GM23338 (cell line): ENCODE measurements at regions not wholly inside any gene's neighbourhood (a gene's known extent, or its start where the extent isn't known, plus 50 kb on each side); places are given as distances from the start of the nearest gene placed in this dataset.

ENCODE experiments used
- ATAC-seq: fragments of 200-7000 bp; cut with Tn5 transposase; 3 replicates; pipeline ENCODE4 v1.9.1; 2020
- DNase-seq: peaks from one replicate; pipeline ENCODE4 v3.0.0-alpha.2; 2015; ENCODE audit warnings: low spot score
- H2AFZ ChIP-seq: fragments of 200-600 bp; sonication (generic); 2 replicates; pipeline ENCODE4 v1.8.0; 2016; ENCODE audit warnings: antibody characterized with exemption, mild to moderate bottlenecking, moderate library complexity
- H3F3A ChIP-seq: fragments of 200-600 bp; sonication (generic); replicated peaks from 2 replicates; pipeline ENCODE4 v1.8.0; 2017; ENCODE audit warnings: antibody characterized with exemption, mixed run types, low read depth
- H3K27ac ChIP-seq: fragments of 200-600 bp; sonication (generic); 2 replicates; pipeline ENCODE4 v1.6.1; 2016; ENCODE audit warnings: low read depth
- H3K27me3 ChIP-seq: fragments of 200-600 bp; sonication (generic); 2 replicates; pipeline ENCODE4 v1.8.0; 2016; ENCODE audit warnings: mild to moderate bottlenecking, mixed run types, moderate library complexity; ENCODE audit not compliant: insufficient read depth
- H3K36me3 ChIP-seq: fragments of 200-600 bp; sonication (generic); 2 replicates; pipeline ENCODE4 v1.8.0; 2016; ENCODE audit warnings: mild to moderate bottlenecking; ENCODE audit not compliant: insufficient read depth
- H3K4me1 ChIP-seq: fragments of 200-600 bp; sonication (generic); 2 replicates; pipeline ENCODE4 v1.8.0; 2016; ENCODE audit warnings: mild to moderate bottlenecking, moderate library complexity; ENCODE audit not compliant: insufficient read depth
- H3K4me2 ChIP-seq: fragments of 200-600 bp; sonication (generic); 2 replicates; pipeline ENCODE4 v1.7.1; 2017; ENCODE audit warnings: mixed run types
- H3K4me3 ChIP-seq: fragments of 200-600 bp; sonication (generic); 2 replicates; pipeline ENCODE4 v1.6.1; 2016; ENCODE audit warnings: mixed run types
- H3K79me2 ChIP-seq: fragments of 200-600 bp; sonication (generic); replicated peaks from 2 replicates; pipeline ENCODE4 v1.8.0; 2017; ENCODE audit warnings: mild to moderate bottlenecking; ENCODE audit not compliant: insufficient read depth
- H3K9me2 ChIP-seq: fragments of 200-600 bp; sonication (generic); 2 replicates; pipeline ENCODE4 v1.8.0; 2017; ENCODE audit not compliant: insufficient read depth
- H4K20me1 ChIP-seq: fragments of 200-600 bp; sonication (generic); replicated peaks from 2 replicates; pipeline ENCODE4 v1.8.0; 2017; ENCODE audit warnings: mild to moderate bottlenecking; ENCODE audit not compliant: insufficient read depth
- H3K27ac Mint-ChIP-seq: 2 replicates; pipeline ENCODE4 v1.8.0; 2020; ENCODE audit warnings: inconsistent platforms, mild to moderate bottlenecking, moderate library complexity, mixed read lengths
- H3K27me3 Mint-ChIP-seq: 3 replicates; pipeline ENCODE4 v1.8.0; 2022; ENCODE audit warnings: low read depth, mild to moderate bottlenecking, moderate library complexity, mixed read lengths, inconsistent platforms; ENCODE audit not compliant: insufficient read depth, poor library complexity
- H3K36me3 Mint-ChIP-seq: 3 replicates; pipeline ENCODE4 v1.8.0; 2021; ENCODE audit warnings: low read depth, mild to moderate bottlenecking, inconsistent platforms, moderate library complexity, mixed read lengths
- H3K4me1 Mint-ChIP-seq: 3 replicates; pipeline ENCODE4 v1.8.0; 2020; ENCODE audit warnings: mild to moderate bottlenecking, inconsistent platforms, mixed read lengths
- H3K4me3 Mint-ChIP-seq: 3 replicates; pipeline ENCODE4 v1.8.0; 2021; ENCODE audit warnings: moderate library complexity, mild to moderate bottlenecking, inconsistent platforms, mixed read lengths
- H3K9me3 Mint-ChIP-seq: 3 replicates; pipeline ENCODE4 v1.8.0; 2020; ENCODE audit warnings: moderate library complexity, mild to moderate bottlenecking, inconsistent platforms, mixed read lengths
- CREB1 ChIP-seq: fragments of 250-450 bp; sonication (Bioruptor Pico); IDR thresholded peaks from 2 replicates; pipeline ENCODE4 v1.5.0; 2020; ENCODE audit warnings: low read depth, mild to moderate bottlenecking, moderate library complexity
- CTCF ChIP-seq, 2 experiments: fragments of 200-600 bp in 1 of 2; sonication (generic) in 1 of 2; conservative IDR thresholded peaks; 2 replicates each; pipeline versions ENCODE4 v1.5.1 to v1.6.1; 2016 to 2017; ENCODE audit warnings: antibody characterized with exemption in 2 of 2, low read depth in 2 of 2, mild to moderate bottlenecking in 2 of 2, moderate library complexity in 1 of 2
- ETS1 ChIP-seq: IDR thresholded peaks from 2 replicates; pipeline ENCODE4 v1.6.1; 2016; ENCODE audit warnings: antibody characterized with exemption
- EZH2 ChIP-seq: fragments of 200-600 bp; sonication (generic); IDR thresholded peaks from one replicate; pipeline ENCODE4 v1.8.0; 2017; ENCODE audit warnings: antibody characterized with exemption, mild to moderate bottlenecking, low read depth; ENCODE audit not compliant: unreplicated experiment
- EZH2phosphoT487 ChIP-seq: fragments of 200-600 bp; sonication (generic); IDR thresholded peaks from one replicate; pipeline ENCODE4 v1.8.1; 2018; ENCODE audit warnings: antibody characterized with exemption; ENCODE audit not compliant: unreplicated experiment
- NANOG ChIP-seq: IDR thresholded peaks from 2 replicates; pipeline ENCODE4 v1.6.1; 2016; ENCODE audit warnings: antibody characterized with exemption, borderline replicate concordance
- POLR2AphosphoS5 ChIP-seq: IDR thresholded peaks from 2 replicates; pipeline ENCODE4 v1.6.1; 2016; ENCODE audit warnings: antibody characterized with exemption, low read depth
- STAT1 ChIP-seq: IDR thresholded peaks from one replicate; pipeline ENCODE4 v1.6.1; 2016; ENCODE audit warnings: antibody characterized with exemption; ENCODE audit not compliant: unreplicated experiment
- ZNF114 ChIP-seq: fragments of 250-450 bp; sonication (Bioruptor Pico); IDR thresholded peaks from 2 replicates; pipeline ENCODE4 v1.5.0; 2020; ENCODE audit warnings: mild to moderate bottlenecking, moderate library complexity
- ZNF331 ChIP-seq: fragments of 250-450 bp; sonication (Bioruptor Pico); IDR thresholded peaks from 2 replicates; pipeline ENCODE4 v1.5.0; 2020; ENCODE audit warnings: low read depth, mild to moderate bottlenecking, moderate library complexity
- TF ChIP-seq, protein P1 (sequence below): IDR thresholded peaks from one replicate; pipeline ENCODE4 v1.6.1; 2018; ENCODE audit warnings: antibody characterized with exemption; ENCODE audit not compliant: unreplicated experiment

DNA sequence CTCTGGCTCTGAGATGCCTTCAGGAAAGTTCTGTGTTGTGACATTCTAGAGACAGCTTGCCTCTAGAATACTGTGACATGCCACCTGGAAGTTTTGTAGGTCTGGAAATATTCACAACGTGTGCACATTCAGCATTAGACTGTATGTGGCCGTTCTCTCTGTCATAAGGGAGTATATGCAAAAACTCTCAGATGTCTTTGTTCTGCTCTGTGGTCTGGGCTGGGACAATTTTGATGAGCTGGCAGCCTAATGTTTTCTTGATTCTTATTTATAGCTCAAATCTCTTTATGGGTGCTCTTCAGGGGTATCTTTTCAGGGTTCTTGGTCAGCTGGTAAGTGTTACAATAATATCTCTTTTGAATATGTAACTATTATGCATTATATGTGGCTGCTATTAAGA lies 355.1 kb downstream of the PAX1 start (continued):
- TF ChIP-seq CTCF (conservative IDR thresholded peaks at IDR 0.05; ENCODE audit: low read depth in 2 of 2) (no peak), EZH2 (no peak), STAT1 (no peak), NANOG (no peak), ZNF331 (CRISPR knock-in tag) (no peak), EZH2phosphoT487 (no peak), ETS1 (no peak), ZNF114 (no peak), POLR2AphosphoS5 (no peak), CREB1 (CRISPR knock-in tag) (no peak)
- TF ChIP-seq, protein P1, sequence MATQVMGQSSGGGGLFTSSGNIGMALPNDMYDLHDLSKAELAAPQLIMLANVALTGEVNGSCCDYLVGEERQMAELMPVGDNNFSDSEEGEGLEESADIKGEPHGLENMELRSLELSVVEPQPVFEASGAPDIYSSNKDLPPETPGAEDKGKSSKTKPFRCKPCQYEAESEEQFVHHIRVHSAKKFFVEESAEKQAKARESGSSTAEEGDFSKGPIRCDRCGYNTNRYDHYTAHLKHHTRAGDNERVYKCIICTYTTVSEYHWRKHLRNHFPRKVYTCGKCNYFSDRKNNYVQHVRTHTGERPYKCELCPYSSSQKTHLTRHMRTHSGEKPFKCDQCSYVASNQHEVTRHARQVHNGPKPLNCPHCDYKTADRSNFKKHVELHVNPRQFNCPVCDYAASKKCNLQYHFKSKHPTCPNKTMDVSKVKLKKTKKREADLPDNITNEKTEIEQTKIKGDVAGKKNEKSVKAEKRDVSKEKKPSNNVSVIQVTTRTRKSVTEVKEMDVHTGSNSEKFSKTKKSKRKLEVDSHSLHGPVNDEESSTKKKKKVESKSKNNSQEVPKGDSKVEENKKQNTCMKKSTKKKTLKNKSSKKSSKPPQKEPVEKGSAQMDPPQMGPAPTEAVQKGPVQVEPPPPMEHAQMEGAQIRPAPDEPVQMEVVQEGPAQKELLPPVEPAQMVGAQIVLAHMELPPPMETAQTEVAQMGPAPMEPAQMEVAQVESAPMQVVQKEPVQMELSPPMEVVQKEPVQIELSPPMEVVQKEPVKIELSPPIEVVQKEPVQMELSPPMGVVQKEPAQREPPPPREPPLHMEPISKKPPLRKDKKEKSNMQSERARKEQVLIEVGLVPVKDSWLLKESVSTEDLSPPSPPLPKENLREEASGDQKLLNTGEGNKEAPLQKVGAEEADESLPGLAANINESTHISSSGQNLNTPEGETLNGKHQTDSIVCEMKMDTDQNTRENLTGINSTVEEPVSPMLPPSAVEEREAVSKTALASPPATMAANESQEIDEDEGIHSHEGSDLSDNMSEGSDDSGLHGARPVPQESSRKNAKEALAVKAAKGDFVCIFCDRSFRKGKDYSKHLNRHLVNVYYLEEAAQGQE, result no peak

DNA sequence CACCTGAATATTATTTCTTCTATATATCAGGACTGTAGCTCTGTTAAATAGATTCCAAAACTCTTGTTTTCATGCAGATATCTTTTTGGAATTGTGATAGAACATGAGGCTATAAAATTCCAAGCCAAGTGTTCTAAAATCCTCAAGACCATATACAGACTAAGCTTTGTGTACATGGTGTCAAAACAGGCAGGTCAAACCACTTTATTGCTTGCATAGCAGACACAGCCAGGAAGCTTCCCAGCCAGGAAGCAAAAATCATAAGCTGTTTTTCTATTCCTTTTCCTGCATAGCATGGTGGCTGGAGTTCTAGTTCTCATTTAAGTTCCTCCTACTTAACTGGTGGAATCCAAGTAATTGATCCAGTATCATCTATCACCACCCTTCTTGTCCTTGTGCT lies 353.3 kb downstream of the PAX1 start:
- Mint-ChIP-seq H3K27me3 (peaks cover 1% of the 10 kb centered on the region), H3K4me3 (no peak overlapping the region), H3K27ac (no peak overlapping the region), H3K4me1 (peaks cover 10% of the 10 kb centered on the region; the same call in 2 of the 3 replicates), H3K9me3 (no peaks in the 10 kb centered on the region), H3K36me3 (no peaks in the 10 kb centered on the region)
- no peaks in the 10 kb centered on the region for H4K20me1 ChIP-seq
- no peaks in the 10 kb centered on the region for H3K36me3 ChIP-seq
- no peak overlapping the region for H3K27ac ChIP-seq
- ATAC-seq (no peak), DNase-seq (no peak)
- no peaks in the 10 kb centered on the region for H3K27me3 ChIP-seq
- H3K79me2 ChIP-seq, result no peaks in the 10 kb centered on the region
- H2AFZ ChIP-seq, result no peak overlapping the region
- no peak overlapping the region for H3K4me3 ChIP-seq
- no peak for TF ChIP-seq NANOG
- TF ChIP-seq EZH2, result no peak
- TF ChIP-seq, protein P1, result no peak
- TF ChIP-seq CREB1 (CRISPR knock-in tag), result no peak
- no peak for TF ChIP-seq POLR2AphosphoS5
- TF ChIP-seq ETS1, result no peak
- no peak overlapping the region for H3K4me2 ChIP-seq
- 0 out of 2 replicates have a peak, but pooled peaks cover 3% of the 10 kb centered on the region for H3K9me2 ChIP-seq
- peaks cover 6% of the 10 kb centered on the region; the same call in 1 of the 2 replicates for H3K4me1 ChIP-seq
- H3F3A ChIP-seq, result no peaks in the 10 kb centered on the region
